SK-MEL-5 (cell line): ENCODE measurements at regions not wholly inside any gene's neighbourhood (a gene's known extent, or its start where the extent isn't known, plus 50 kb on each side); places are given as distances from the start of the nearest gene placed in this dataset.

Experiments used
- DNase-seq: peaks from one replicate; pipeline ENCODE4 v3.0.0-alpha.2; 2016; ENCODE audit warnings: low read depth, low spot score
- in situ Hi-C: cut with HindIII; loops from 2 replicates; pipeline ENCODE4 v1.10.0; 2016; ENCODE audit warnings: low sequenced_read_pairs, high pct_unique_total_duplicates, low pct_unique_long_range_greater_than_20kb

GRCh38 chr11:114836161-114836560 is 157.8 kb downstream of the NXPE2 start:
- DNase-seq: no peak
- in situ Hi-C loops: no loop called here

- no peak for DNase-seq
- in situ Hi-C loops: no loop called here
Measured at GRCh38 chr11:114844896-114845295, 166.6 kb downstream of the NXPE2 start.

- in situ Hi-C loops: no loop called here
- no peak for DNase-seq
Measured at GRCh38 chr11:114845766-114846415, 167.6 kb downstream of the NXPE2 start.

GRCh38 chr11:114846416-114846791 is 168.1 kb downstream of the NXPE2 start:
- peak; percentile 4 for DNase-seq
- in situ Hi-C loops: no loop called here

- DNase-seq: no peak
- in situ Hi-C loops: no loop called here
Measured at GRCh38 chr11:114847306-114847975, 169.1 kb downstream of the NXPE2 start.

- in situ Hi-C loops: no loop called here
- no peak for DNase-seq
Measured at GRCh38 chr11:114848027-114848426, 169.7 kb downstream of the NXPE2 start.

- in situ Hi-C loops: no loop called here
- no peak for DNase-seq
Measured at GRCh38 chr11:114857281-114857680, 179.0 kb downstream of the NXPE2 start.

- no peak for DNase-seq
- in situ Hi-C loops: no loop called here
Measured at GRCh38 chr11:114864896-114865295, 186.6 kb downstream of the NXPE2 start.

GRCh38 chr11:114876234-114876633 is 197.9 kb downstream of the NXPE2 start:
- DNase-seq: no peak
- in situ Hi-C loops: no loop called here

- DNase-seq: no peak
- in situ Hi-C loops: no loop called here
Measured at GRCh38 chr11:114877976-114878375, 199.6 kb downstream of the NXPE2 start.

GRCh38 chr11:114880442-114880841 is 202.1 kb downstream of the NXPE2 start:
- DNase-seq: no peak
- in situ Hi-C loops: no loop called here

GRCh38 chr11:114883472-114883871 is 205.1 kb downstream of the NXPE2 start:
- in situ Hi-C loops: no loop called here
- DNase-seq: no peak

- DNase-seq: no peak
- in situ Hi-C loops: no loop called here
Measured at GRCh38 chr11:114886644-114887265, 208.4 kb downstream of the NXPE2 start.

GRCh38 chr11:114889594-114890011 is 211.3 kb downstream of the NXPE2 start:
- in situ Hi-C loops: no loop called here
- DNase-seq: no peak

- in situ Hi-C loops: no loop called here
- DNase-seq: no peak
Measured at GRCh38 chr11:114890038-114890437, 211.7 kb downstream of the NXPE2 start.

GRCh38 chr11:114891911-114892310 is 213.6 kb downstream of the NXPE2 start:
- in situ Hi-C loops: no loop called here

GRCh38 chr11:114892381-114893197 is 214.3 kb downstream of the NXPE2 start:
- in situ Hi-C loops: no loop called here

More at GRCh38 chr11:114891911-114892310, 213.6 kb downstream of the NXPE2 start:
- no peak for DNase-seq

GRCh38 chr11:114893329-114893728 is 215.0 kb downstream of the NXPE2 start:
- no peak for DNase-seq
- in situ Hi-C loops: no loop called here

More at GRCh38 chr11:114892381-114893197, 214.3 kb downstream of the NXPE2 start:
- DNase-seq: peak; percentile 28
